ENCODE measurements at regions not wholly inside any gene's neighbourhood (a gene's known extent, or its start where the extent isn't known, plus 50 kb on each side); places are given as distances from the start of the nearest gene placed in this dataset.
"Not testable (repeated sequence)": the region's sequence is repeated elsewhere in the genome, so short reads cannot be mapped to it uniquely, and the experiment has no call there.

DNA sequence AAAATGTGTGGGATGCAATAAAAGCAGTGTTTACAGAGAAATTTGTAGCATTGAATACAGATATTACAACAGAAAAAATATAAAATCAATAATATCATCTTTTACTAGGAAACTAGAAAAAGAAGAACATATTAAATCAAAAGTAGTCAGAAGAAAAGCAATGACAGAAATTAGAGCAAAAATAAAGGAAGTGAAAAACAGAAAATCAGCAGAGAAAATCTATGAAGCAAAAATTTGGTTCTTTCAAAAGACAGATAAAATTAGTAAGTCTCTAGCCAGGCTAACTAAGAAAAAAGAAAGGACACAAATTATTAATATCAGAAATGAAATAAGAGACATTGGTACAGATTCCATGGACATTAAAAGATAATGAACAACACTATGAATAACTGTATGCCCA is 212.0 kb upstream of the MGAT5 start:
- DNase-seq = no peak

DNA sequence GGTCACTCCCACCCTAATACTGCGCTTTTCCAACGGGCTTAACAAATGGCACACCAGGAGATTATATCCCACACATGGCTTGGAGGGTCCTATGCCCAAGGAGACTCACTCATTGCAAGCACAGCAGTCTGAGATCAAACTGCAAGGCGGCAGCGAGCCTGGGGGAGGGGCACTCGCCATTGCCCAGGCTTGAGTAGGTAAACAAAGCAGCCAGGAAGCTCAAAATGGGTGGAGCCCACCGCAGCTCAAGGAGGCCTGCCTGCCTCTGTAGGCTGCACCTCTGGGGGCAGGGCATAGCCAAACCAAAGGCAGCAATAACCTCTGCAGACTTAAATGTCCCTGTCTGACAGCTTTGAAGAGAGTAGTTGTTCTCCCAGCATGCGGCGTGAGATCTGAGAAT is 210.8 kb upstream of the MGAT5 start:
- DNase-seq = not testable (repeated sequence)

DNA sequence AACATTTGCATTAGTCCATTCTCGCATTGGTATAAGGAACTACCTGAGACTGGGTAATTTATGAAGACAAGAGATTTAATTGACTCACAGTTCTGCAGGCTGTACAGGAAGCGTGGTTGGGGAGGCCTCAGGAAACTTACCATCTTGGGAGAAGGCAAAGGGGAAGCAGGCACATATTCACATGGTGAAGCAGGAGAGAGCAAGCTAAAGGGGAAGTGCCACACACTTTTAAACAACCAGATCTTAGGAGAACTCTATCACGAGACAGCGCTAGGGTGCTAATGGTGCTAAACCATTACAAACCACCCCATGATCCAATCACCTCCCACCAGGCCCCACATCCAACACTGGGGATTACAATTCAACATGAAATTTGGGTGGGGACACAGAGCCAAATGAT is 201.7 kb upstream of the MGAT5 start:
- DNase-seq = no peak

DNA sequence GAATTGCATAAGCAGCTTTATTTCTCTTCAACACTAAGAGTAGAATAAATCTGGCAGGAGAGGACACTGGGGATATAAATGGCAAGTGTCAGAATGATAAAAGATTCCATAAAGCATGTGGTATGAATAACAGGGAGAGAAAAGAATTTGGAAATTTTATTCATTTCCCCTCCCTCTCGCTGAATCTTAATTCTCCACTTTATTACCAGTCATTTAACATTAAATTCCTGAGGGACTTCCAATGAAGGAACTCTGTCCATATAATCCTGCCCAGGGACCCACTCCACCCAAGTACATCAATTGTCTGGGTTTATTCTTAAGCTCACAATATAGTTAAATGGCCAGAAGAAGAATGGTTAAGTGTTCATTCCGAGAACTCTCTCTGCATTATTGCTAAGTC is 197.7 kb upstream of the MGAT5 start:
- no peak for DNase-seq

DNA sequence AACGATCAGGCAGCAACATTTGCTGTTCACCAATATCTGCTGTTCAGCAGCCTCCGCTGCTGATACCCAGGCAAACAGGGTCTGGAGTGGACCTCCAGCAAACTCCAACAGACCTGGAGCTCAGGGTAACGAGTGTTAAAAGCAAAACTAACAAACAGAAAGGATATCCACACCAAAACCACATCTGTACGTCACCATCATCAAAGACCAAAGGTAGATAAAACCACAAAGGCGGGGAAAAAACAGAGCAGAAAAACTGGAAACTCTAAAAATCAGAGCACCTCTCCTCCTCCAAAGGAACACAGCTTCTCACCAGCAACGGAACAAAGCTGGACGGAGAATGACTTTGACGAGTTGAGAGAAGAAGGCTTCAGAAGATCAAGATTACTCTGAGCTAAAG is 192.8 kb upstream of the MGAT5 start:
- not testable (repeated sequence) for DNase-seq

DNA sequence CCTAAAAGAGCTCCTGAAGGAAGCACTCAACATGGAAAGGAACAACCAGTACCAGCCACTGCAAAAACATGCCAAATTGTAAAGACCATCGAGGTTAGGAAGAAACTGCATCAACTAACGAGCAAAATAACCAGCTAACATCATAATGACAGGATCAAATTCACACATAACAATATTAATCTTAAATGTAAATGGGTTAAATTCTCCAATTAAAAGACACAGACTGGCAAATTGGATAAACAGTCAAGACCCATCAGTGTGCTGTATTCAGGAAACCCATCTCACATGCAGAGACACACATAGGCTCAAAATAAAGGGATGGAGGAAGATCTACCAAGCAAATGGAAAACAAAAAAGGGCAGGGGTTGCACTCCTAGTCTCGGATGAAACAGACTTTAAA is 191.6 kb upstream of the MGAT5 start:
- not testable (repeated sequence) for DNase-seq

DNA sequence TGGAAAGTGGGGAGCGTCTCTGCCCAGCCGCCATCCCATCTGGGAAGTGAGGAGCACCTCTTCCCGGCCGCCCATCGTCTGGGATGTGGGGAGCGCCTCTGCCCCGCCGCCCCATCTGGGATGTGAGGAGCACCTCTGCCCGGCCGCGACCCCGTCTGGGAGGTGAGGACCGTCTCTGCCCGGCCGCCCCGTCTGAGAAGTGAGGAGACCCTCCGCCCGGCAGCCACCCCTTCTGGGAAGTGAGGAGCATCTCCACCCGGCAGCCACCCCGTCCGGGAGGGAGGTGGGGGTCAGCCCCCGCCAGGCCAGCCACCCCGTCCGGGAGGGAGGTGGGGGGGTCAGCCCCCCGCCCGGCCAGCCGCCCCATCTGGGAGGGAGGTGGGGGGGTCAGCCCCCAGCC is 190.0 kb upstream of the MGAT5 start:
- DNase-seq = not testable (repeated sequence)

DNA sequence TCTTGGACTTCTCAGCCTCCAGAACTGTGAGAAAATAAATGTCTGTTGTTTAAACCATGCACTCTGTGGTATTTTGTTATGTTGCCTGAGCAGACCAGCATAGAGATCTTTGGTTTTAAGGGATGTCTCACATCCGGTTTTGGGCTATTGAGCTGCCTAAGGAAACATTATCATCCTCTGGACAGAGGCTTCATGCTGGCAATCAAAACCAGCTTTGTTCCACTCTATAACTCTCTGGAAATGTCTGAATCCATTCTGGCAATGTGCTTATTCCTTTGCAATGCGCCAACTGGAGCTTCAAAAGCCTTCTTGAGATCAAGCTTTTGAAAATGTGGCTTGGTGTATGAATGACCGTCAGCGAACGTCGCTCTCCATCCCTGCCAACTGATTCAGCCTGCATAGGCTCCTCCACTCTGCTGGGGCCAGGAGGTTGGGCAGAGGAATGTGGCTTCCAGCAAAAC is 183.6 kb upstream of the MGAT5 start:
- DNase-seq = no peak

DNA sequence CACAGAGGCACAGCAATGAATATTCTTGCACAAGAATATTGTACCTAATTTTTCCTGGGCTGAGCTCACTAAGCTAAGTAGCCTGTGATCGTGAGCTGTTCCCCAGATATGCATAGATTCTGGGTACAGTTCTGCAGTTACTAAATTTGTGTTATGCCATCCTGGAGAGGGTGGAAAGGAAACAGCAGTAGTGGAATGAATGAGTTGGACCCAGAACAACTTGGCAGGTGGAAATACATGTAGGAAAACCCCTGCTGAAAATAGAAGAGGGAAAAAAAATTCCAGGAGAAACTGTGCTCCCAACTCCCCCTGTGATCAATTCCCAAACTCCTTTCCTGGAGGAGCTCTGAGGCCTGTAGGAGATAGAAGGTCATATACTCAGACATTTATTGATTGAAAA is 181.5 kb upstream of the MGAT5 start:
- no peak for DNase-seq

DNA sequence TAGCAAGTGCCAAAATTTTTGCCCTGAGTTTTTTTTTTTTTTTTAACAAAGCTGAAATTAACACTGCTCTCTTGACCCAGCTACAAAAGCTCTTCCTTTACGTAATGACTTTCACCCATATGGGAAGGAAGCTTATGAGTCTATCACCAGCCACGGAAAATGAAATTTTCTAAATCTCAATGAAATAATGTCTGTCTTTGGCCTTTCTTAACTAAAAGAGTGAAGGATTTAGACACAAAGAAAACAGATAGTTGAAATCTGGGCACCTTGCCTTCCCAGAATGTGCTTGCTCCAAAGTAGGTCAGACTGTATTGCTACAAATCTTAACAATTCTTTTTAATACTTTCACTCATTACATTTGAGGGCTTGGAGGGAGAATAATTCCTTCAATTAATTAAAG is 180.8 kb upstream of the MGAT5 start:
- DNase-seq = no peak

DNA sequence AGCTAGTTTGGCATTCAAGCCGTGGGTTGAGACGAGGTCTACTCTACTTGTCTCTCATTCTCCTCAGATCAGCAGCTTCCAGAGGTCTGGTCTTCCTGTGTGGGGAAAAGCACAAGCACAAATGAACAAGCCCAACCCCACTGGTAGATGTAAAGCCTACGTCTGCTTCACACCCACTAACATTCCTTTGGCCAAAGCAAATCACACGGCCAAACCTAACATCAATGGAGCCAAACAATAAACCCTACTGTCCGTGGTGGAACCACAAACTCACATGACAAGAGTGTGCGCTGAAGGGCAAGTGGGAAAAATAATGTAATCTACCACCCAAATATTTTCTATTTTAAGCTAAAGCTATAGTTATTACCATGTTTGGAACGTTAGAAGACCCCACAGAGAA is 179.3 kb upstream of the MGAT5 start:
- no peak for DNase-seq

DNA sequence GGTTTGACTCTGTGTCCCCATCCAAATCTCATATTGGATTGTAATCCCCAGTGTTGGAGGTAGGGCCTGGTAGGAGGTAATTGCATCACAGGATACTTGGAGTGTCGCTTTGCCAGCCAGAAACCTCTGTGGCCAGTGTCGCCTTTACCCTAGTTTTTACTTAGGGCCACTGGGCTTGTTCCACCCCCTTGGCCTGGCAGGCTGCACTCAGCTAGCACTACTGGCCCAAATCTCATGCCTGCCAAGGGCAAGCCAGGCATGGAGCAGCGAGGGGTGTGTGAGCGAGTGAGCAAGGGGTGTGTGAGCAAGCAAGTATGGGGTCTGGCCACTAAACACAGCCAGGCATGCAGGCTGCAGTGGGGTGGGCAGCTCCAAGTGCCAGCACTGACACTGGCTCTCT is 178.7 kb upstream of the MGAT5 start:
- DNase-seq = no peak

DNA sequence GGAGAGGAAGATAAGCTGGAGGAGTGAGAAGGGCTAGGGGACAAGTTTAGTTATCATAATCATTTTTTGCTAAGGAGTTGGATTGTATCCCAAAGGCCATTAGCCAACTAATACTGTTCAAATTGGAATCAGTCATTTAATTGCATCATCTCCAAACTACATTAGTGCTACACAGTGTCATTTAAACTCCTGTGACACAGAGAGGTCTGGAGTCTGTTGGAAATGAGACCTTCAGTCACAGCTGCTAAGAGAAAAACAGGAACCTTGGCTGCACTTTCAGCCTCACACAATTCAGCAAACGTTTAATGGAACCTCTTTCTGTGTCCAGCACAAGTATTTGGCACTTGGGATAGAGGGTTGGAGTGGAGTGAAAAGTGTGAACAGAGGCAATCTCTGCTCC is 175.5 kb upstream of the MGAT5 start:
- DNase-seq = no peak

DNA sequence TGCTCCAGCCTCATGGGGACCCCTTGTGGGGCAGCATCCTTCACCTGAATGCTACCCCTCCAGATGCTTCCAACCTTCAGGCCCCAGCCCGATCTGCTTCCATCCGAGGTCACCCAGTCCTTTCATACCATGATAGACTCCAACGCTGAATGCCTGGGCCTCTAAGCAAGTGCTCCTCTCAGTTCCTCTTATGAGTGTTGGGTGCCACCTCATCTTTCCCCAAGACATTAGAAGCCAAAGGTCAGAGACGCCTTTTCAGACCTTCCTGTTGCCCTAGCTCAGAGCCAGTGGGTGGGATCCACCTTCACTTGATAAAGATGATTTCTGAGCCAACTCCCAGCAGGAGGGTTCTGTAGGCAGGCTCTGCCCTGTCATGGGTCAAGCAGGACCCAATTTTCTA is 174.5 kb upstream of the MGAT5 start:
- DNase-seq = no peak

DNA sequence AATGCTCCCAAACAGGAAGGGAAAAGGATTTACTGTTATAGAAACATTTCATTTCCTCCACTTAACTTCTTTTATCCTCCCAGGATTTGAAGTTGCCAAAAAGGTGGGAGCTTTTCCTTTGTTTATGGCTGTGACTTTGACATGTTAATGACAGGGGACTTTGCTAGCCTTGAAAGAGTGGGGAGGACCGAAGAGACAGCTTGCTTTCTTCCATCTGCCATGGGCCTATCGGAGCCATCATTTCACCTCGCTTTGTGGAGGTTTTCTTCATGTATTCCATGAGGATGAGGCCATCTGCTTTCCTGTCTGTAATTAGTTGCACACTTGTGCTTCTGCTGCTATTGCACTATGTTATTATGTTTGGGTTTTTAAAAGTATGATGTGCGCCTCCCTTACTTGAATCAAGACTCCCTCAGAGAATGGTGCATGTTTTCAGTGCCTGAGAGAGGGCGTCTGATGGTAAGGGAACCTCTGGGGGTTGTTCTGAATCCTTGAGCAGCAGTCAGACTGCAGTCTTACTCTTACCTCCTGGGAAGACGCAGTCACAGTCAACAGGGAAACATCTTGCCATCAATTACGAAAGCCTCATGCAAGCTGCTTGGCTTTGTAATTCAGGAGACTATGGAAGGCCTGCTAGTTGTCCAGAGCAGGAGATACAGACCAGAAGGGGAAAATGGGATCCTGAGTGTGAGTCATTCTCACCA is 173.3 kb upstream of the MGAT5 start:
- no peak for DNase-seq

DNA sequence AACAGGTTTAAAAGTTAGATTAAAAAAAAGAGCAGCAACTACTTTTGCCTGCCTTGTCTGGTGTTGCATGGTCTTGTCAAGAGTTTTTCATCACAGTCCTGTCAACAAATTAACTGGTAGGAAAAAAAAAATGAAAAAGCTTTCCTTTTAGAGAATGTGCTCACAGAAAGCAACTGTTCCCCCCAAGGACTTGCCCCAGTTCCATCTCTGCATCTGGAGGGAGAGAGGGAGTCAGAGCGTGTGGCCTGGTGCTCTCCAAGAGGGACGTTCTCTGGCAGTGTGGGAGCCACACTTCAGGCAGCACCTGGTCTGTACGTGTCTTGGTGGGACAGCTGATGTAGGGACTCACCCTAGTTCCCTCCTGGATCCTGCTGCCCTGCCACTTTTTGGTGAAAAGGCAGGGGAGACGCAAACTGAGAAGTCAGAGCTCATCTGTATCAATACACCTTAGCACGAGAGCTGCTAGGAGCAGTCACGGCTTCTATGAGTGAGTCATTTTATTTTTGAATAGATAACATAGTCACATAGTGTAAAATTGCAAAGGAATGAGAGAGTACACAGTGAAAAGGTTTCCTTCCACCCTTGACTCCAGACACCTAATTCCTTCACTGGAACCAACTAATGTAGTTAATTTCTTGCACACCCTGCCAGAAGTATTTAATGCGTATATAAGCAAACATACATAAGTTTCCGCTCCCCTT is 172.5 kb upstream of the MGAT5 start:
- no peak for DNase-seq

DNA sequence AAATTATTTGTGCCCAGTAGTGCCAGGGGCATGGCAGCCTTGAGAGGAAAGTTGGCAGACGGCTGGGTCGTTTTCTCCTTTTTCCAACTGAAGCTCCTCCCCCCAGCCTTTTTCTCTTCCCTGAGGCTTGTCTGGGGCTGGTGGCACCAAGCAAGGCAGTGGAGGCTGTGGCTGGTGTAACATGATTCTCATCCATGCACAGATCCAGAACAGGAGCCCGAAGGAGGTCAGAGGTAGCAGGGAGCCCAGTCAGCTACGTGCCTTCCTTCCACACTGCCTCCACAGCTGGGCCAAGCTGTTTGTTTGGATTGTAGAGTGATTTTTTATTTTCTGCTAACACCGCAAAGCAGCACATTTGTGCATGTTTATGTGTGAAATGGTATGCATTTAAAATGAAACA is 170.3 kb upstream of the MGAT5 start:
- DNase-seq = no peak

DNA sequence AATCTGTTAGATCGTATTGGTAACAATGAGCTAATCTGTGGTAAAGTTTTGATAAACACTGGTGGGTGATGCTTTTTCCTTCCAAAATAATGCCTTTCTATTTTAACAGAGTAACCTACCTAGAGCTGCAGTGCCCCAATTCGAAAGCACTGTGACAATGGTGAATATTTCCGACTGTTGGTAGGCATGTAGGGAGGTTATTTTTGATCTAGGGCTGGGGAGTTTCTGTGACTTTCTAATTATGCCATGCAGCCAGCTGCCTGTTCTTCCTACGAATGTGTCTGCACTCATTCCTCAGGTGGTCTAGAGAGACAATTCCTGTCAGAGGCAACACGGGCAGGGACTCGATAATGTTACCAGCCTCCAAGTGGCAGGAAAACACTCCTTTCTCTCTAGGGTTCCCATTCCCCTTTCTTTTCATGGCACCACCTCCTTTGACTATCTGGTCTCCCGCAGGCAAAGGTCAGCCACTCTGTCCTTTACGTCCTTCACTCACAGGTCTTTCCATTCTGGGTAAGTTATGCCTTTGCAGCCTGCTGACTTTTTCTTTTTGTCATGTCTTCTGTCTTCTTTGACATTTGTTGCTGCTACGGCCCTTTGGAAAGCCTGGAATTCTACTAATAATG is 167.2 kb upstream of the MGAT5 start:
- no peak for DNase-seq

DNA sequence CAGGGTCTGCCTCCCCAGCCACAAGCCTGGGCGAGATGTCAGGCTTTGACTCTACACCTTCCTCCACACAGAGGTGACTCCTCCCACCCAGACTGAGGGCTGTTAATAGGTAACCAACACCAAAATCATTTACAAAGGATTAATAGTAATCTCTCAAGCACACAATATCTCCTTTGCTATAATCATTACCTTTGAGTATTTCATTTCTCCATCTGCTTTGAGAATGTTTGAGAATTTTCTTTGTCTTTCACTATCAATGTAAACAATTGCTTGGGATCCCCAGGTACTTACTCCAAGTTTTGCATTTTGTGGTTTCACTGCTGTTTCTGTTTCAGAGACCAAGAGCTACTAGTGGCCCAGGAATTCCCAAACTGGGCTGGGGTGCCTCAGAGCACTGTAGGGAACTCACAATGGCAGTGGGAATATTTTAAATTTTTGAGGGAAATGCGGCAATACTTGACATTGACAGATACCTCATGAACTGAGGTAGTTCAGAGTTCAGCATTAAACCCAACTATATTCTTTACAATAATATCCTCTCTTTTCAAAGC is 166.4 kb upstream of the MGAT5 start:
- no peak for DNase-seq

DNA sequence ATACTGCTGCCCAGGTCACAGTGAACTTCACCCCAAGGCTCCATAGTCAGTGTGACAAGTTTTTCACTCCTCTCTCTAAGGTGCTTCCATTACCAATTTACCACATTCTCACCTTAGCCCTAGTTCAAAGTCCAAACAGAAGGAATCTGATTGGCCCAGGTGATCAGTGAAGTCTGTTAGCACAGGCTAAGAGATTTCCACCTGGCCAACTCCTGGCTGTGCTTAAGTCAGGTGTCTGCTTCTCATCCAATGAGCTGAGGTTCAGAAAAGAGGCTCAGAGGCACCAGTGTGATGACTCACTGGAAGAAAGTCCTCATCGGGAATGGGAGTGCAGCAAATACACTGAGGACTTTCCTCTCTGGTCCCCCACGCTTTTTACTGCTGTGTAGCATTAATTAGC is 164.4 kb upstream of the MGAT5 start:
- DNase-seq = no peak

DNA sequence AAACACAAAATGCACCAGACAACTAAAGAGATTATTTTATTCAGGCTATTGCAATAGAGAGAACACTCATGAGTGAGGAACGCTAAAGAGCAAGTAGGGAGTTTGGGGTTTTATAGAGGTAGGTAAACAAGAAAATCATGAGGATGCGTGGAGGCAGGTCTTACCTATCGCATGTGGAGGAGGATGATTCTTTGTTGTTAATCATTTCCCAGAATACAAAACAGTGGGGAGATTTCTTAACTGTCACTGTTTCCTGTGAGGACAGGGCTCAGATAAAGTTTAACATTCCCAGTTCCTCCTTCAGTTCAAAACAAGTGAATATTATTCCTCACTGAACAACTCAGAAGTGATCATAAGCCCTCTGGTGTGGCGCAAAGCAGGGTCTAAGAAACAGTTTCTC is 156.1 kb upstream of the MGAT5 start:
- no peak for DNase-seq

DNA sequence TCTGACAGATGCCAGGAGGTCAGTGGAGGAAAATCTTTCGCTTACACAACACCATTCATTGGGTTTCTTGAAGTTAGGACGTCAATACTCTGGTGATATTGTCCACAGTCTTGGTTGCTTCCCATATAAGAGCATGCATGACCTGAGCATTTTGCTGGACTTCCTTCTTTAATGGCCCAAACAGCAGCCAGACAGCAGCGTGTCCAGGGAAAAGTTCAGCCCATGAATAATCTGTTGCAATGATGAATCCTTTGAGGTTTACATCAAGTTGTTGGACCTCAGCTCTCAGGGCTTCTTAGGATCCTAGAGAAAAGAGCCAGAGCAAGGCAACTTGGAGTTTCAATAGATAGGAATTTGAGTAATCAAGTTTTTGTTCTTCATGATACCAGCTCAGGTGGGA is 155.6 kb upstream of the MGAT5 start:
- no peak for DNase-seq

DNA sequence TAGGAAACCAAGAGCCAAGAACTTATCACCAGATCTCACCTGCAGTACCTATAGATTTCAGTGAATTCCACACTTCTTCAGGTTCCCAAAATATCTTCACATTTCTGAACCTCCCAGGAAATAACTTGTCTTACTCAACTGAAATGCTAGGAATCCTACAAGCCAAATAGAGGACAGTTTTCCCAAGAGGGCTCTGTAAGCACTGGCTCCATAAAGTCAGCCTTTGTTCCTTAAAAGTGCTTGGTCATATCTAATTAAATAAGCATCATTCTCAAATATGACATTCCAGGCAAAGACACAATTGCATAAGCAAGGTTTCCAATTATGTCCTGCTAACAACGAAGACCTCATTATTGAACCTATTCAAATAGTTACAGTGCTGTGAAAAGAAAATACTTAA is 154.6 kb upstream of the MGAT5 start:
- DNase-seq = no peak

DNA sequence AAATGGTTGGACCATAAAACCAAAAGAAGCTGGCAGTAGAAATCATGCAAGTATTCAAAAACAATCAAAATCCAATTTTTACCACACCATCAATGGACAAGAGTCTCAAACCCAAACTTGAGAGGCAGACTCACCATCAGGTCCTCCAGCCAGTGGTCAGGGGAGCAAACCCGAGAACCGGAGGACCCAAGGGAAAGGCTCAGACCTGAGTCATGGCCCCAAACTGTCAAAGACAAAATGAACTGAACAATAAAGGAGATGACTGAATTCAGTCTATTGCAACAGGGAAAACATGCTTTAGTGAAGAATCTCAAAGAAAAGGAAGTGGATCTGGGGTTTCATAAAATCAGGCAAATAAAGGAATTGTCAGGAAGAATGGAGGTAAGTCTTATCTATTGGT is 150.7 kb upstream of the MGAT5 start:
- DNase-seq = no peak
